HUES48 (cell line): ENCODE measurements at regions not wholly inside any gene's neighbourhood (a gene's known extent, or its start where the extent isn't known, plus 50 kb on each side); places are given as distances from the start of the nearest gene placed in this dataset.

ENCODE experiments used
- H3K27ac ChIP-seq: one replicate; pipeline ENCODE4 v1.7.0; 2013; ENCODE audit warnings: low read depth, low read length, inconsistent platforms
- H3K27me3 ChIP-seq: 2 replicates; pipeline ENCODE4 v1.6.1; 2013; ENCODE audit warnings: mild to moderate bottlenecking, low read length; ENCODE audit not compliant: control insufficient read depth, insufficient read depth
- H3K36me3 ChIP-seq: 2 replicates; pipeline ENCODE4 v1.6.1; 2013; ENCODE audit warnings: low read length; ENCODE audit not compliant: control insufficient read depth, insufficient read depth
- H3K4me1 ChIP-seq: 2 replicates; pipeline ENCODE4 v1.6.1; 2013; ENCODE audit warnings: mild to moderate bottlenecking, low read length; ENCODE audit not compliant: control insufficient read depth, insufficient read depth
- H3K4me3 ChIP-seq: 2 replicates; pipeline ENCODE4 v1.5.1; 2013; ENCODE audit warnings: mild to moderate bottlenecking, low read depth, low read length
- H3K9ac ChIP-seq: 2 replicates; pipeline ENCODE4 v1.6.1; 2013; ENCODE audit warnings: mild to moderate bottlenecking, low read depth, low read length, moderate library complexity
- H3K9me3 ChIP-seq: 2 replicates; pipeline ENCODE4 v1.6.1; 2013; ENCODE audit warnings: low read length; ENCODE audit not compliant: control insufficient read depth, insufficient read depth

- Histone ChIP-seq H3K36me3 (no peaks in the 10 kb centered on the region), H3K4me3 (no peak overlapping the region), H3K9me3 (no peaks in the 10 kb centered on the region), H3K4me1 (peaks cover 12% of the 10 kb centered on the region), H3K9ac (no peak overlapping the region), H3K27me3 (no peaks in the 10 kb centered on the region), H3K27ac (no peak overlapping the region)
These were observed 110.1 kb upstream of the MAP3K1 start for GRCh38 chr5:56705217-56705616.

- Histone ChIP-seq H3K36me3 (no peaks in the 10 kb centered on the region), H3K4me3 (no peak overlapping the region), H3K27me3 (no peaks in the 10 kb centered on the region)
These were observed 111.4 kb upstream of the MAP3K1 start for GRCh38 chr5:56703952-56704351.

GRCh38 chr5:56700711-56701110 lies 114.6 kb upstream of the MAP3K1 start:
- H3K4me1 ChIP-seq: peaks cover 28% of the 10 kb centered on the region
- H3K9me3 ChIP-seq: no peaks in the 10 kb centered on the region
- H3K36me3 ChIP-seq: no peaks in the 10 kb centered on the region
- no peak overlapping the region for H3K27ac ChIP-seq
- no peak overlapping the region for H3K9ac ChIP-seq
- no peak overlapping the region for H3K4me3 ChIP-seq
- no peaks in the 10 kb centered on the region for H3K27me3 ChIP-seq

More at GRCh38 chr5:56703952-56704351, 111.4 kb upstream of the MAP3K1 start:
- H3K9ac ChIP-seq: no peak overlapping the region
- H3K9me3 ChIP-seq: no peaks in the 10 kb centered on the region
- H3K4me1 ChIP-seq: peaks cover 23% of the 10 kb centered on the region
- no peak overlapping the region for H3K27ac ChIP-seq

- H3K27ac ChIP-seq: peak overlapping the region; percentile 0
- H3K27me3 ChIP-seq: no peaks in the 10 kb centered on the region
- H3K4me1 ChIP-seq: peaks cover 22% of the 10 kb centered on the region
- no peaks in the 10 kb centered on the region for H3K9me3 ChIP-seq
- H3K9ac ChIP-seq: no peak overlapping the region
- no peaks in the 10 kb centered on the region for H3K36me3 ChIP-seq
- no peak overlapping the region for H3K4me3 ChIP-seq
These were observed 115.8 kb upstream of the MAP3K1 start for GRCh38 chr5:56699538-56699937.

GRCh38 chr5:56698463-56699381 lies 116.6 kb upstream of the MAP3K1 start:
- peaks cover 22% of the 10 kb centered on the region for H3K4me1 ChIP-seq
- no peak overlapping the region for H3K4me3 ChIP-seq
- H3K27ac ChIP-seq: peak overlapping the region; percentile 23
- H3K9ac ChIP-seq: no peak overlapping the region
- no peaks in the 10 kb centered on the region for H3K9me3 ChIP-seq
- H3K36me3 ChIP-seq: no peaks in the 10 kb centered on the region
- no peaks in the 10 kb centered on the region for H3K27me3 ChIP-seq

- H3K27me3 ChIP-seq: no peaks in the 10 kb centered on the region
- H3K9ac ChIP-seq: no peak overlapping the region
- H3K4me3 ChIP-seq: no peak overlapping the region
- H3K4me1 ChIP-seq: peaks cover 22% of the 10 kb centered on the region
- no peaks in the 10 kb centered on the region for H3K9me3 ChIP-seq
- no peaks in the 10 kb centered on the region for H3K36me3 ChIP-seq
- no peak overlapping the region for H3K27ac ChIP-seq
These were observed 118.4 kb upstream of the MAP3K1 start for GRCh38 chr5:56696900-56697299.

- H3K4me3 ChIP-seq: no peak overlapping the region
- peaks cover 3% of the 10 kb centered on the region; the same call in 1 of the 2 replicates for H3K4me1 ChIP-seq
- H3K27ac ChIP-seq: no peak overlapping the region
- H3K9ac ChIP-seq: no peak overlapping the region
- H3K27me3 ChIP-seq: no peaks in the 10 kb centered on the region
- no peaks in the 10 kb centered on the region for H3K9me3 ChIP-seq
- no peaks in the 10 kb centered on the region for H3K36me3 ChIP-seq
These were observed 122.1 kb upstream of the MAP3K1 start for GRCh38 chr5:56693220-56693579.

GRCh38 chr5:56692359-56693219 lies 122.8 kb upstream of the MAP3K1 start:
- Histone ChIP-seq H3K27me3 (no peaks in the 10 kb centered on the region), H3K4me3 (no peak overlapping the region), H3K9me3 (no peaks in the 10 kb centered on the region), H3K27ac (no peak overlapping the region), H3K4me1 (peaks cover 2% of the 10 kb centered on the region; the same call in 1 of the 2 replicates), H3K9ac (no peak overlapping the region), H3K36me3 (no peaks in the 10 kb centered on the region)

- H3K36me3 ChIP-seq: no peaks in the 10 kb centered on the region
- no peak overlapping the region for H3K27ac ChIP-seq
- H3K9ac ChIP-seq: no peak overlapping the region
- H3K4me3 ChIP-seq: no peak overlapping the region
- H3K27me3 ChIP-seq: no peaks in the 10 kb centered on the region
- peaks cover 6% of the 10 kb centered on the region; the same call in 1 of the 2 replicates for H3K4me1 ChIP-seq
- no peaks in the 10 kb centered on the region for H3K9me3 ChIP-seq
These were observed 126.9 kb upstream of the MAP3K1 start for GRCh38 chr5:56688402-56688801.

- Histone ChIP-seq H3K4me3 (no peak overlapping the region), H3K9me3 (no peaks in the 10 kb centered on the region), H3K27me3 (no peaks in the 10 kb centered on the region), H3K9ac (no peak overlapping the region), H3K4me1 (peaks cover 6% of the 10 kb centered on the region; the same call in 1 of the 2 replicates), H3K36me3 (no peaks in the 10 kb centered on the region), H3K27ac (no peak overlapping the region)
These were observed 128.8 kb upstream of the MAP3K1 start for GRCh38 chr5:56686337-56687195.
